ENCODE measurements at regions not wholly inside any gene's neighbourhood (a gene's known extent, or its start where the extent isn't known, plus 50 kb on each side); places are given as distances from the start of the nearest gene placed in this dataset.

GRCh38 chr18:44602380-44602779, 78.3 kb upstream of the SETBP1 start:
- no peak for ATAC-seq (ENCODE audit: insufficient number of reproducible peaks, low FRiP score, low read depth)
- TF ChIP-seq CTCF (IDR thresholded peaks at IDR 0.05): no peak

GRCh38 chr18:44602845-44603244, 77.8 kb upstream of the SETBP1 start:
- Histone ChIP-seq H3K4me3 (no peak overlapping the region), H3K27me3 (replicated peaks; ENCODE audit: insufficient read depth) (no peaks in the 10 kb centered on the region), H3K9me3 (no peaks in the 10 kb centered on the region), H3K27ac (no peak overlapping the region), H3K36me3 (no peaks in the 10 kb centered on the region), H3K4me1 (ENCODE audit: control insufficient read depth in 1 of 2, low read depth in 2 of 2) (peaks cover 16 to 32% of the 10 kb centered on the region in 2 donors)
- DNase-seq (ENCODE audit: low spot score): no peak
- ATAC-seq (ENCODE audit: insufficient number of reproducible peaks, low FRiP score, low read depth): no peak
- TF ChIP-seq CTCF (IDR thresholded peaks at IDR 0.05): no peak

More at GRCh38 chr18:44602380-44602779, 78.3 kb upstream of the SETBP1 start:
- DNase-seq (ENCODE audit: low spot score): no peak
- no peaks in the 10 kb centered on the region for H3K27me3 ChIP-seq (replicated peaks; ENCODE audit: insufficient read depth)
- H3K36me3 ChIP-seq: no peaks in the 10 kb centered on the region
- H3K4me3 ChIP-seq: no peak overlapping the region
- H3K4me1 ChIP-seq (ENCODE audit: control insufficient read depth in 1 of 2, low read depth in 2 of 2): peaks cover 17 to 37% of the 10 kb centered on the region in 2 donors
- H3K27ac ChIP-seq: no peak overlapping the region
- no peaks in the 10 kb centered on the region for H3K9me3 ChIP-seq

- ATAC-seq (ENCODE audit: insufficient number of reproducible peaks, low FRiP score, low read depth) (no peak), DNase-seq (ENCODE audit: low spot score) (no peak)
- Histone ChIP-seq H3K36me3 (no peaks in the 10 kb centered on the region), H3K27me3 (replicated peaks; ENCODE audit: insufficient read depth) (no peaks in the 10 kb centered on the region), H3K4me1 (ENCODE audit: control insufficient read depth in 1 of 2, low read depth in 2 of 2) (no peaks in the 10 kb centered on the region), H3K4me3 (no peak overlapping the region), H3K9me3 (no peaks in the 10 kb centered on the region), H3K27ac (no peak overlapping the region)
- no peak for TF ChIP-seq CTCF (IDR thresholded peaks at IDR 0.05)
Measured at GRCh38 chr18:44609181-44609941, 71.3 kb upstream of the SETBP1 start.

- H3K4me1 ChIP-seq (ENCODE audit: control insufficient read depth in 1 of 2, low read depth in 2 of 2): no peaks in the 10 kb centered on the region
- no peak overlapping the region for H3K4me3 ChIP-seq
- no peak for ATAC-seq (ENCODE audit: insufficient number of reproducible peaks, low FRiP score, low read depth)
- no peaks in the 10 kb centered on the region for H3K9me3 ChIP-seq
- TF ChIP-seq CTCF (IDR thresholded peaks at IDR 0.05): no peak
- H3K27me3 ChIP-seq (replicated peaks; ENCODE audit: insufficient read depth): no peaks in the 10 kb centered on the region
- no peaks in the 10 kb centered on the region for H3K36me3 ChIP-seq
- no peak overlapping the region for H3K27ac ChIP-seq
- DNase-seq (ENCODE audit: low spot score): no peak
Measured at GRCh38 chr18:44620812-44621211, 59.9 kb upstream of the SETBP1 start.

GRCh38 chr18:44624052-44624451, 56.6 kb upstream of the SETBP1 start:
- no peak overlapping the region for H3K4me3 ChIP-seq
- DNase-seq (ENCODE audit: low spot score) (no peak), ATAC-seq (ENCODE audit: insufficient number of reproducible peaks, low FRiP score, low read depth) (no peak)
- no peaks in the 10 kb centered on the region for H3K36me3 ChIP-seq
- no peak for TF ChIP-seq CTCF (IDR thresholded peaks at IDR 0.05)
- no peaks in the 10 kb centered on the region for H3K4me1 ChIP-seq (ENCODE audit: control insufficient read depth in 1 of 2, low read depth in 2 of 2)
- no peaks in the 10 kb centered on the region for H3K27me3 ChIP-seq (replicated peaks; ENCODE audit: insufficient read depth)
- H3K27ac ChIP-seq: no peak overlapping the region
- no peaks in the 10 kb centered on the region for H3K9me3 ChIP-seq

All from thoracic aorta (tissue), 2 donors.